ENCODE measurements at regions not wholly inside any gene's neighbourhood (a gene's known extent, or its start where the extent isn't known, plus 50 kb on each side); places are given as distances from the start of the nearest gene placed in this dataset.

- TF ChIP-seq CTCF (conservative IDR thresholded peaks at IDR 0.05; ENCODE audit: low read depth, low read length): no peak
- H3K4me3 ChIP-seq (ENCODE audit: low read depth, low read length): no peak overlapping the region
- no peak for DNase-seq (ENCODE audit: low read depth)
Observed at GRCh38 chrX:99549381-99549780, 860.7 kb downstream of the PCDH19 start.

GRCh38 chrX:99522450-99522849, 887.6 kb downstream of the PCDH19 start:
- no peak for DNase-seq (ENCODE audit: low read depth)
- no peak for TF ChIP-seq CTCF (conservative IDR thresholded peaks at IDR 0.05; ENCODE audit: low read depth, low read length)
- H3K4me3 ChIP-seq (ENCODE audit: low read depth, low read length): no peak overlapping the region

GRCh38 chrX:99507768-99508167, 902.3 kb downstream of the PCDH19 start:
- no peak for TF ChIP-seq CTCF (conservative IDR thresholded peaks at IDR 0.05; ENCODE audit: low read depth, low read length)
- DNase-seq (ENCODE audit: low read depth): no peak
- no peak overlapping the region for H3K4me3 ChIP-seq (ENCODE audit: low read depth, low read length)

- no peak overlapping the region for H3K4me3 ChIP-seq (ENCODE audit: low read depth, low read length)
- no peak for DNase-seq (ENCODE audit: low read depth)
- no peak for TF ChIP-seq CTCF (conservative IDR thresholded peaks at IDR 0.05; ENCODE audit: low read depth, low read length)
Observed at GRCh38 chrX:99495453-99495852, 914.6 kb downstream of the PCDH19 start.

GRCh38 chrX:99494668-99495067, 915.4 kb downstream of the PCDH19 start:
- no peak for DNase-seq (ENCODE audit: low read depth)
- no peak for TF ChIP-seq CTCF (conservative IDR thresholded peaks at IDR 0.05; ENCODE audit: low read depth, low read length)
- H3K4me3 ChIP-seq (ENCODE audit: low read depth, low read length): no peak overlapping the region

- TF ChIP-seq CTCF (conservative IDR thresholded peaks at IDR 0.05; ENCODE audit: low read depth, low read length): no peak
- no peak overlapping the region for H3K4me3 ChIP-seq (ENCODE audit: low read depth, low read length)
- no peak for DNase-seq (ENCODE audit: low read depth)
Observed at GRCh38 chrX:99480728-99481127, 929.3 kb downstream of the PCDH19 start.

GRCh38 chrX:99469439-99469838, 940.6 kb downstream of the PCDH19 start:
- TF ChIP-seq CTCF (conservative IDR thresholded peaks at IDR 0.05; ENCODE audit: low read depth, low read length): no peak
- no peak for DNase-seq (ENCODE audit: low read depth)
- no peak overlapping the region for H3K4me3 ChIP-seq (ENCODE audit: low read depth, low read length)
